AML-193 (cell line): ENCODE measurements at regions not wholly inside any gene's neighbourhood (a gene's known extent, or its start where the extent isn't known, plus 50 kb on each side); places are given as distances from the start of the nearest gene placed in this dataset.
"Not testable (repeated sequence)": the region's sequence is repeated elsewhere in the genome, so short reads cannot be mapped to it uniquely, and the experiment has no call there.

Experiments
- DNase-seq, 2 experiments: peaks; one replicate each; lab custom pipeline; 2025; lab: John Stamatoyannopoulos, UW

GRCh38 chr10:114872519-114873087 lies 51.0 kb downstream of the FHIP2A start:
- no peak for DNase-seq

DNA sequence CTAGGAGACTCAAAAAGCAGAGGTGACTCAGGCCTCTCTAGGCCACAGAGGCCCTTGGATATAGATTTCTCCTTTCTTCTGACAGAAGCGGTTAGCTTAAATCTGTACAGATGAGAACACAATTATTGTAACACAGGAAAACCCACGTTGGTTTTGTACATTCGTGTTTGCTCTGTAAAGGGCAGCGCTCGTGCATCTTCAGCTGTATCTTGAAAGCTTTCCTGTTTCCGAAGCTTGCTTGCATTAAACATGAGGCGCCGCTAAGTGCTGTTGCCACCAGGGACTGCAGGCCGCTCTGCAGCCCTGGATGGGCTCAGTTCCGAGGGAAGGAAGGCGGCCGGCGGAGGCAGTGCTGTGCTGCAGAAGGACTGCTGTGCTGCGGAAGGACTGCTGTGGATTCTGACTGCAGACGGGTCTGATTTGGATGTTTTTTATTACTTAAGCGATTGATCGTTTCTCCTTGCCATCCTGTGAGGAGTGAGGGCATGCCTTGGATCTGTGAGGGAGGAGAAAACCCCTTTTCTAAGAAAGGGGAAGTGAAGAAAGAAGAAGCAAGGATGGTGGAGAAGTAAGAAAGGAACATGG lies 53.3 kb downstream of the FHIP2A start:
- DNase-seq: peak; percentile 39 to 41

DNA sequence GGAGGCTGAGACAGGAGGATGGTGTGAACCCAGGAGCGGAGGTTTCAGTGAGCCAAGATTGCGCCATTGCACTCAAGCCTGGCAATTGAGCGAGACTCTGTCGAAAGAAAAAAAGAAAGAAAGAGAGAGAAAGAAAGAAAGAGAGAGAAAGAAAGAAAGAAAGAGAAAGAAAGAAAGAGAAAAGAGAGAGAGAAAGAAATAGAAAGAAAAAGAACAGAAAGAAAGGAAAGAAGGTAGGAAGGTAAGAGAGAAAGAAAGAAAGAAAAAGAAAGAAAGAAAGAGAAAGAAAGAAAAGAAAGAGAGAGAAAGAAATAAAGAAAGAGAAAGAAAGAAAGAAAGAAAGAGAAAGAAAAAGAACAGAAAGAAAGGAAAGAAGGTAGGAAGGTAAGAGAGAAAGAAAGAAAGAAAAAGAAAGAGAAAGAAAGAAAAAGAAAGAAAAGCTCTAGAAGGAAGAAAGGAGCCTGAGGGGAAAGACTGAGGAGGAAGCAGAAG lies 54.1 kb downstream of the FHIP2A start:
- not testable (repeated sequence) for DNase-seq

DNA sequence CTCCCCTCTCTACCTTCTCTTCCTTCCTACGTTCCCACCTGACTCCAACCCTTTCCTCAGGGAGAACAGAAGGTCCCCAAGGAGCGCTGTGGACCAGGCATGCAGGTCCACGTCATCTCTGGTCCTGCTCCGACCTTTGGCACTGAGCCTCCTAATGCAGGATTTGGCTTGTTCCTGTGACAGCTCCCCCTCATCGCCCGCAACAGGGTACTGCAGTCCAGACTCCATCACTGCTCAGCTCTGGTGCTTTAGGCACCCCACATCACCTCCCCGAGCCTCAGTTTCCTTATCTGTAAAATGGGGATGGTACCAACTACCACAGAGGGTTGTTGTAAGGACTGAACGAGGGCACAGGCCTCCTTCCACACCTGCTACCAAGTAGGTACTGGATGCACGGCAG lies 54.6 kb downstream of the FHIP2A start:
- DNase-seq: no peak

- DNase-seq: peak; percentile 36 to 42
These were observed 55.2 kb downstream of the FHIP2A start for GRCh38 chr10:114876602-114877300.

GRCh38 chr10:114877301-114877644 lies 55.7 kb downstream of the FHIP2A start:
- no peak for DNase-seq

GRCh38 chr10:114879093-114879492 lies 57.5 kb downstream of the FHIP2A start:
- DNase-seq: no peak

- peak; percentile 18 to 35 for DNase-seq
These were observed 58.1 kb downstream of the FHIP2A start for GRCh38 chr10:114879541-114880158.

DNA sequence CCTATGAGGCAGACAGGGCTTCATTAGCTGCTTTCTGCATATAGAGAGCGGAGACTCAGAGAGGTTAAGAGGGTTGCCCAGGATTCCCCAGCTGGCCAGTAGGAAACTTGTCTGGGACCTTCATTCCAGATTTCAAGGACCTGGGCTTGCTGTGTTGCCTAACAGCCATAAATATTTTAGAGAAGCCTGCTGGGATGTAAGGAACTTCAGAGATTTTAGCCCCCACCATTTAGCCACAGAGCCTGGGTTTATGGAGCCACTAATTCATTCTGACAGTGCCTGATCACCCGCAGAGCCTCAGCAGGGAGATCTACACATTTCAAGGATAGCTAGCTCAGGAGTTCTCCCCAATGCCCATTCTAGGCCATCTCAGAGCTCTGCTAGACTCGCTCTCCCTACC lies 56.6 kb upstream of the TRUB1 start:
- no peak for DNase-seq

DNA sequence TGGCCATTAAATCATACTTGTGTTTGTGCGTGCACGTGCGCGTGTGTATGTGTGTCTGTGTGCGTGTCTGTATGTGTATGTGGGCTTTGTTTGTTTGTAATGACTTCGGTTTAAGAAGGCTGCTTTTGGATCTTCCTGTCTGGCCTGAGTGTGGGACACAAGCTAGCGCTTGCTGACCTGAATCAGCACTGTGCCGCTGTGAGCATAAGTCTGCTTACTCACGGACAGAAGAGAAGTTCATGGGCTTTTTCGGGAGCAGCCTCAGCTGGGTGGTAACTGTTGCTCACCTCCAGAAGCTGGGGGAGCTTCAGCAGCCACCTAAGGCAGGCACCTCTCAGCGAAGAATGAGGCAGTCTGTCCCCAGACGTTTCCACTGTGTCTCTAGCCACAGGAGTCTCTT lies 56.1 kb upstream of the TRUB1 start:
- DNase-seq: no peak

- no peak for DNase-seq
These were observed 52.6 kb upstream of the TRUB1 start for GRCh38 chr10:114885443-114885842.
